Stimulated activated CD4-positive, alpha-beta T cell treated with anti-CD3 and anti-CD28 coated beads, Interleukin-2, amount 100 ng/mL, for 4 hours (primary cell): ENCODE measurements at regions not wholly inside any gene's neighbourhood (a gene's known extent, or its start where the extent isn't known, plus 50 kb on each side); places are given as distances from the start of the nearest gene placed in this dataset.
"Not testable (repeated sequence)": the region's sequence is repeated elsewhere in the genome, so short reads cannot be mapped to it uniquely, and the experiment has no call there.

ENCODE experiments used
- DNase-seq: peaks from one replicate; pipeline ENCODE4 v3.0.0-alpha.2; 2020; ENCODE audit warnings: low read depth

DNA sequence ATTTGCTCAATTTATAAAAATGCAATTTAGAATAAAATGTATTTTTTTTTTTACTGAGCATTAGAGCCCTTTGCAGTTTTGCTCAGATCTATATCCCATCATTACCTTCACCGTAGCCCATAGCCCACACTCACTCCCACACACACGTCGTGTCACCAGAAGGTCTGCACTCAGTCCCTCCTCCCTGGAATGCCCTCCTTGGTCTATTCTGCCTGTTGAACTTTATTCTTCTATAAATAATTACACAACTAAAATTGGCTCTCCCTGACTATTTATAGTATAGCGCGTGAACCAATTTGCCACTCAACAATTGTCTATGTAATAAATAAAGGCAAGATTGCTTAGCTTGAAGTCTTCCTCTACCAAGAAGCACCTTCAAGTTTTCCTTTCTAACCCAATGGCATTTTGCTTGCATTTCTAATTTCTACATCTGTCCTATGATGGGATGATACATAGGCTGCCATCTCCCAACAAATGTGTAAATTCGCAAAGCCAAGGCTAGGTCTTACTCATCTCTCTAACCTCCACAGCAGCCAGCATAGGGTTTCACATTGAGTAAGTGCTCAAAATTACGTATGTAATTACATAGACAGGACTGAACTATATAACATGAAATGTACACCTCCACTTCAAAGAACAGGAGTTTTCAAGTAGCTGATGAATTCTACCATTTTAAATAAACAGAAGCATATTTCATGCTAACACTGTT, 172.0 kb upstream of the HES1 start:
- no peak for DNase-seq

DNA sequence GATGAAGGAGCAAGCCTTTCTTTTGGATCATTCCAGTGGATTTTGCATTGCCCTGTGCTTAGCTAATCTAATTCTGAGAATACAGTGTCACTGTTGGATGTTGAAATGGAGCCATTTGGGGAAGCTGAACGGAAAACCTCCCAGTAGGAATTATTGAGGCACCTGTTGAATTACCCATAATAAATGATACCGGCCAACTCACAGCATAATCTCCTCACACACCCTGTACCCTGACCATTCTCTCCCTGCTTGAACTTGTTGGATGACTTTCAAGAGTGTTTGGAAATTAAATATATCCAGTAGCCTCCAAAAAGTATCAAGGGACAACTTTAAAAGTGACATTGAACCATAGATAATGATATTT, 171.4 kb upstream of the HES1 start:
- DNase-seq = no peak

DNA sequence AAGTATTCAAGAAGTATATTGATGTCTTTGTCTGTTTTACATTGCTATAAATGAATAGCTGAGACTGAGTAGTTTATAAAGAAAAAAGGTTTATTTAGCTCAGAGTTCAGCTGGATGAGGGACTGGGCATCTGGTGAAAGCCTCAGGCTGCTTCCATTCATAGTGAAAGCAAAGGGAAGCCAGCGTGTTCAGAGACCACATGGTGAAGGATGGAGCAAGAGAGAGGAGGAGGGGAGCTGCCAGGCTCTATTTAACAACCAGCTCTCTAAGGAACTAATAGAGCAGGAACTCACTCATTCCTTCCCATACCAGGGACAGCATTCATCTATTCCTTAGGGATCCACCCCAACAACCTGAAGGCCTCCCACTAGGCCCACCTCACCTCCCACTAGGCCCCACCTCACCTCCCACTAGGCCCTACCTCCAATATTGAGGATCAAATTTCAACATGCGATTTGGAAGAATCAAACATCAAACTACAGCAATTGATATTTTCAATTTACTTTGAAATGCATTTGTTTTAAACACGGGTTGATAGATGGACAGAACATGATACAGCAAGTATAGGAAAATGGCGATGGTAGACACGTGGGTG, 167.5 kb upstream of the HES1 start:
- DNase-seq = no peak

DNA sequence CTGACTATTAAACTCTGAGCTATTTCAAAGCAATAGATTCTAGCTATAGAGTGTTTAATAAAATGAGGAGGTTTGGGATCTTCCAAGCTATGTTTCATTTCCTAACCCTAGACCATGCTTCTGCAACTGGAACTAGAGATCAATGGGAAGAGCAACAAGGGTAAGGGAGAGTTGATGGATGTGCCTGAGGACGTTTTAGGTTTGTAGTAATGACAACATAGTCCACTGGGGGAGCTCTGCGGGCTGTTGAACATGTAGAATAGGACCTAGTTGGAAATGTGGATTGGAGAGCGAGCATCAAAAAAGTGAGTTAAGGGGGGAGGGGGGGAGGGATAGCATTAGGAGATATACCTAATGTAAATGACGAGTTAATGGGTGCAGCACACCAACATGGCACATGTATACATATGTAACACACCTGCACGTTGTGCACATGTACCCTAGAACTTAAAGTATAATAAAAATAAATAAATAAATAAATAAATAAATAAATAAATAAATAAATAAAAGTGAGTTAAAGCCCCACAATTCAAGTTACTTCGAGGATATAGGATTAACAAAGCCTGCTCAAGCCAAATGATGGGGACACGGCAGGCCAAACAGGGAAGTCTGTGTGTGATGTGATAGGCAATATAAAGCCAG, 165.7 kb upstream of the HES1 start:
- DNase-seq = not testable (repeated sequence)

DNA sequence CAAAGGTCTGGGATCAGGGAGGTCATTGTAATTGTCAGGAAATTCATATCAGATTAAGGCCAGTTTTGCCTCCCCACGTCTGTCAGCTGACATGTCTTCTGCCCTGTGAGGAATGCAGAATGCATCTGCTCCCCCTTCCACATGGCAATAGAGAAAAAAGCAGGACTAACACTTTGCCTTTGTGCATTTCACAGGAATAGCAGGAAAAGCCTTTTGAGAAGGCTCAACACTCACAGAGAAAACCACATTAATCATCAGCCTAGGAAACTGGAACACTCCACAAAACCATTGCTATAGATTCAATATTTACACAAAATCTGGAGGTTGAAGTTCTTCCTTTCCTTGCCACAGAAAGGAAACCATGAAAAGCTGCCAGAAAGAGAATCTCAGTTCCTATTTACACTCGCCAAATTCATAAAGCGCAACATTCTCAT, 165.2 kb upstream of the HES1 start:
- DNase-seq = no peak

DNA sequence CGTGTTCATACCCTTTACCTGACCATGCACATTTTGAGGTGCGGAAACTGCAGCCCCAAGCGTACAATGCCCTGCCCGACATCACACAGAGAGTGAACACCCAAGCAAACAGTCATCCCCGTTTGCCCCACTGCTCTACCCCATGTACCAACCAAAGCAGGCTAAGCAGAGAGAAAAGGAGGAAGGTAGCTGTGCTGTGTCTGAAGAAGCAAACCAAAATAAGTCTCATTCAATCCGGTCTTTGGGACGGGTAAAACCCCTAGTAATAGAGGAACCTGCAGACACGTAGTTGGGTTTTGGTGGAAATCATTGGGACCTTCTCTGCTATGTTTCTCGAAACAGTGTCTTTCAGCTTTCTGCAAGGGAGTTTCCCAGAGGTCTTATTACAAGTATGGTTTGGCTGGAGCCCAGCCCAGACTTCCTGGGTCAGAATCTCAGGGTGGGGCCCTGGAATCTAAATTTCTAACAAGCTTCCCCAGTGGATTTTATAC, 164.6 kb upstream of the HES1 start:
- DNase-seq = no peak

DNA sequence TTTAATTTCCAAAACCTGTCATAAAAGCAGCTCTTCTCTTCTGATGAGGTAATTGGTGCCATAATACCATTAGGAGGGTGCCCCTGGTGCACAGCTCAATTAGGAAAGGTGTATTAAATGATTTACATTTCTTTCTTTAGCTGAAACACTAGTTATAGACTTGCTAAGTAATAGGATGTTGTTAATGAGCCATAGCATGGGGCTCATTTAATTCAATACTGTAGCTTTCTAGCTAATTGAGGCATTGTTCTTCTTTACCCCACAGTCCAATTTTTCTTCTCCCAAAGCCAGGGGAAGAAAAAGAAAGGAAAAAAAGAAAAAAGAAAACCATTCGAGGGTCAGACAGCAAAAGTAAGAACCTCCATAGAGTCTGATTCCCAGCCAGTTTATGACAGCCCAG, 164.0 kb upstream of the HES1 start:
- no peak for DNase-seq

DNA sequence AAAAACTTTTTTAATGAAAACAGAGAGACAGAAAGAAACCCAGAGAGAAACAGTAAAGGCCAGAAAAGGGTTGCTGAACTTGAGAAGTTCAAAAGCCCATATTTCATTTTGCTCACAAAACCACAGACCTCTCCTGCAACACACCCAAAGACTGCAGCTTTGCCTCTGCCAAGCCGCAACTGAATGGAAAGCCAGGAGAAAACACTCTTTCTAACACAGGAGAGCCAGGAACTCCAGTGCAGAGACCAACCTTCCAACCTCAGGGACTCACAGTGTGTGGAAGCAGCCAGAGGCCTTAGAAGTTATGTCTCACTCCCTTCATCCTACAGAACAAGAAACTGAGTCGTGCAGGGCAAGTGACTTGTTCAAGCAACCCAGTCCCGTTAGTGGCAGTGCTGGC, 163.1 kb upstream of the HES1 start:
- no peak for DNase-seq

DNA sequence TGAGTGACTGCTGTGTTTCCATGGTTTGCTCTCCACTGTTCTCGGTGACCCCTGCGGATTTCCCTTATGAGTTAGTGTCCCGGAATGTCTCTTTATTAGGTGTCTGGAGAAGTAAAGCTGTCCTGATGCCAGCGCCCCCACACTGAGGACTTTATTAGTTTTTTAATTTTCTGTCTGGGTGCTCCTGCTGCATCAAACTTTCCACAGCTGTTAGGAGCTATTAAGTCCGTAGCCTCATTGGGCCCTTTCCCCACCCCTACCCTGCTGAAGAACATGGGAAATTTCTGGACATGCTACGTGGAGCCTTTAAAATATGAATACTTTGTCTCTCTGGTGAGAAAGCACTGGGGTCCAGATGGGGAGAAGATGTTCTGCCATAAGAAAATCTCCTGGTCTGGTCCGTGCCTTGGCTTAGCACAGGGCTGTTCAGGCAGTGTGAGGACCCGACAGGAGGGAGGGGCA, 161.7 kb upstream of the HES1 start:
- no peak for DNase-seq

DNA sequence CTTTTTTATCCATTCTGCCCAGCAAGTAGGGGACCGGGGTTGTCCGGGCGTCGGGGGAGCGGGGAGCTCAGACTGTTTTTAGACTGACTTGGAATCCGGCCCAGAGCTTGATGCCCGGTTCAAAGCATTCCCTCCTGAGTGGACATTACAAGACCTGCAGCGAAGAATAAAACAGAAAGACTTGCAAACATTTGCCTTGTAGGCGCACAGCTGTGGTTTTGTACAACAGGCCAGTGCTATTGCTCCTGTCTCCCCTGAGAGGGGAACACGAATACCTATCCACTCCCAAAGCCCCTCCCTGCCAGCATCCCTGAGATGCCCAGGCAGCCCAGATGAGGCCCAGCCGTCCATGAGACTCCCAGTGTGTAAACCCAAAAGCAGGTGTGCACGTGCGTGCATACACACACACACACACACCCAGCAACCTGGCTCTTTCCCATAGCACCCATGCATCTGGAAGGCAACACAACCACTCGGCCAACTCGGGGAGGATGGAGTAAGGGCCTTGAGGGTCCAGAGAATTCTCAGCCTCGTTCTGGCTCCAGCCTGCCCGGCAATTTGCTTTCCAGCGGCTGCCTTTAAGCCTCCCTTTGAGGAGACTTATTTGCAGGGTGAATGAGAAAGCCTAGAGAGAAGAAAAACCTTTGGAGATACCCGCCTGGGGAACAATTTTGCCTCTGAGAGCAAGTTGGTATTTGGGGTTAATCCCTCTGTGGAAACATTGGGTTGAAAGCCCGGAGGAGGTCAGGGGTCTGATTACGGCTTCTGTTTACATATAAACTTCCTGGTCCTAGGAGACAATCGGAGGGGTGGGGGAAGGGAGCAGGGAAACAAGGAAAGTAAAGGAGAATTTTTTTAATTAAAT, 161.0 kb upstream of the HES1 start:
- DNase-seq = no peak

DNA sequence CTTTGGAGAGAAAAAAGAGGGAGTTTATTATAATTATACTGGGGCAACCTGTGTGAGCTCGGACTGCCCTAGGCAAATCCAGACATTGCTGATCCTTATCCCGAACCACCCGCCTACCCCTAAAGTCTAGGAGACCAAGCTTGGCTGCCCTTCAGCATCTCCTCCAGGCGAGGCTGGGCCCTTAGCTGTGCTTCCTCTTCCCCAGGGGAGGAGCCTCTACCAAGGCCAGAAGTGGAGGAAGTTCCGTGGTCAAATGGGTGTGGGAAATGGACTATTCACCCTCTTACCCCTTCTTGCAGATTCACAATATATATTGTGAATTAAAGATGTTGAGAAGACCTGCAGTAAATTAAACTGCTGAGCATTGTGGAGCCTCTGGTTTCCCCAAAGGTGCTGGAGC, 158.3 kb upstream of the HES1 start:
- no peak for DNase-seq

DNA sequence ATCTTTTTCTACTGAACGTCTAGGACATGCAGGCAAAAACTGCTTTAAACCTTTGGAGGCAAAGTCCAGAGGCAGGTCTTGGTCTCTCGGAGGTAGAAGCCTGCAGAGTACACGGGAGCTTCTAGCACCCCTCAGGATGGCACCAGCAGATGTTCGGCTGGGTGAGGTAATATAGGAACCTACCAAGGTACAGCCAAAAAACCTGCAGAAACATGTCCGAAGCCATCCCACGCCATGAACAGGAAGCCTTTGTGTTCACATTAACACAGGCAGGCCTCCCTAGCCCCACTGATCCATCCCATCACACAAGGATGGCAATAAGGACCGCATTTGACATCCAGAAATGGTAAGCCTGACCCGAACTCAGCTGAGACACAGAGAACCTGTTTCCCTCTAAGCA, 157.9 kb upstream of the HES1 start:
- no peak for DNase-seq

DNA sequence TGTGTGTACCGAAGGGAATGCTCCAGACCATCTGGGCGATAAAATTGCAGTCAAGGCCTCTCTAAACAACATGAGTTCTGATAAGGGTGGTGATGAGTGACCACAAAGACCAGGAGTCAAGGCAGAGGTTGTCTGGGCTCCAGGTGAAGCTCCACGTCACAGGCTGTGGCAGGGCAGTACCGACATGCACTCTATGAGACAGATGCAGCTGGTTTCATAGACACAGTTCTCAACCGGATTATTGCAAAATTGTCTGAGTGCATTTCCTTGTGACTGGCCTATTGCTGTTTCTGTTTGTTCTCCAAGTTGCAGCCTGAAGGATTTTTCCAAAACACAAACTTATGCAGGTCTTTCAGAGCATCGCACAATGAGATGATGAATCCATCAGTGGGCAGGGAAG, 157.5 kb upstream of the HES1 start:
- DNase-seq = no peak

DNA sequence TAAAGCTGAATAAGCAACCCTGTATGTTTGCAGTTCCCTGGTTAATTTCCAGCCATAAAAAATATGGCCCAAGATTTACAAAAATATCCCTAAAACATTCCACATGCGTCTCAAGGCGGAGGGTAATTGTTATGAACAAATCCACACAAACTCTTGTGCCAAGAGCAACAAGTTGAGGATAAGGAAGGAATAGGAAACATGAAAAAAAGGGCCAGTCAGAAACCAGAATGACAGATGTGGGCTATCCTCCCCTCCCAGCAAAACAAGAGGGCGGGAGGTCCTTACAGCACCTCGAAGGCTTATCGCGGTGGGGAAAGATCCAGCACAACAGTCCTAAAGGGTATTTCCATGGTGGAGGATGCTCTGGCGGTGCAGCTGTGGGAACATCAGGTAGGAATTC, 155.6 kb upstream of the HES1 start:
- DNase-seq = no peak

DNA sequence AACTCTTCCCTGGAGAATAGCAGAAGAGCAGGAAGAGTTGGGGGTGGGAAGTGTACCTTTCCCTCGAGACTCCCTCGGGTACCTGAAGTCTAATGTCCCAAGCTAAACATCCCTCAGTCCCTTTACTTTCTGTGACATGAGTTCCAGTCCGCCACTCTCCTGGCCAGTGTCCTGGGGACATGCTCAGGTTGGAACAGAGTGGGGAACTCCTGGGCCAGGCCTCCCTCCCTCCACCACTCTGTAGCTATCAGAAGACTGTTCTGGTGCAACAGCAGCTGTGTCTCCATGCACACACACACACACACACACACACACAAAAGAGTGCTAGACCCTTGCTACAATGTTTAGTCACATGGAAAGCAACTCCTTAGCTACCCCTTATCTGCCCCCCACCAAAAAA, 155.0 kb upstream of the HES1 start:
- DNase-seq = no peak

DNA sequence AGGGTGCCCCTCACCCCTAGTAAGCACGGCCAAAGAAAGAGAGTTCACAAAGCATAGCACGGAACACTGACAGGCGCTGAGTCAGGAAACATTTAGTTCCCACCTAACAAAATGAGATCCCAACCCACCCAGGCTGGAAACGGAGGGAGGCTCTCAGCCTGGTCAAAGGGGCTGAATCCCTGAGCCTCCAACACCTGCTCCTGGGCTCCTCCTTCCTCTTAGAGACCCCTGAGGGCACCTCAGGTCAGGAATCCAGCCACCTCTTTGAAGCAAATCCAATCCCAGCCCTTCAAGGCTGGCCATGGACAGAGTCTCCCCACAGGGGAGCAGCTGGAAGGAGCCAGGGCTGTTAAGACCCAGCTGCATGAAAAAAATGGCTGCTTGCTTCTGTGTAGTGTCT, 154.4 kb upstream of the HES1 start:
- DNase-seq = no peak

DNA sequence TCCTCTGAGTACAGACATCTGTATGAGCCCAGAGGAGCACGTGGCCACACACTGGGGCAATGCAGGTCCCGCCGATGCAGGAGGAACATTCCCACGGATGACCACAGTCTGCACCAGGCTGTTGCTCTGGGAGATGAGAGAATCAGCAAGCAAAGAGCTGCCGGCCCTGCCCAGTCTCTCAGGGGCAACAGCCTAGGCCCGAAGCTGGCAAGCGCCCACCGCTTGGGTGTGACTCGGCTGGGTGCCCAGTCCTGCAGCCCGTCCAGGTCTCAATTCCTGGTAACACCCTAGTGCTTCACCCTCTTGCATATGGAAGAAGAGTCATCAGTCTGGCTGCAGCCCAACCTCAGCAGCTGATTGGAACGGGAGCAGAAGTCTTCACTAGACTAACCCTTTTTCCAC, 153.7 kb upstream of the HES1 start:
- no peak for DNase-seq

DNA sequence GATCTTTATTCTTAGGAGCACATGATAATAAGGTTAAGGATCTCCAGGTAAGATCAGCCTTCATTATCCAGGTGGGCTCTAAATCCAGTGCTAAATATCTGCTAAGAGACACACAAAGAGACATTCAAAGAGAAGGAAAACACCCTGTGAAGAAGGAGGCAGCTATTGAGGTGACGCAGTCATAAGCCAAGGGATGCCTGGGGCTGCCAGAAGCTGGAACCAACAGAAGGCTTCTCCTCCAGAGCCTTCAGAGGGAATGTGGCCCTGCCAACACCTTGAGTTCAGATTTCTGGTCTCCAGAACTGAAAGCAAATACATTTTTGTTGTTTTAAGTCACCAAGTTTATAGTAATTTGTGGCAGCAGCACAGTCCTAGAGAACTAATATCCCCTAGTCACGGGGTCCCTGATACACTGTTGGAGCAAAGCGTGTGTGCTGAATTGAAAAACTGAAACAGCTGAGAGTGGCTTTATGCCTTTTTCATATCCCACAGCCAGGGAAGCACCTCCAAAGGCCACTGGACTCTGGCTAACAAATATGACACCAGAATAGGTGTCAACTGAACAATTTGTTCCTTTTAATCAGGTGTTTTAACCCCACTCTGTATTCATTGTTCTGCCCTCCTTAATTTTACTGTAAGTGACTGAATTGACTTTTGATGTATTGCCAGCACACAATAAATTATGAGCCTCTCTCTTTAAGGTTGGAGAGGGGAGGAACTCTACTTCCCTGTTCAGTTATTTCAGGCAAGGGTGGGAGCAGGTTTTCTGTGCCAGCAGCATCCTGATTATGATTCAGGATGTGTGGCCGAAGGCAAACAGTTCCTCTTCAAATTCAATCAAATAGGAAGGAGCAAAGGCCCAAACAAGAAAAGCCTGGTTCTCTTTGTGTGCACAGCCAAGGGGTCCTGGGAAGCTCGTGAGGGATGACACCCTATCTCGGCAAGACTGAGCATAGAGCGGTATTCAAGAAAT, 151.8 kb upstream of the HES1 start:
- no peak for DNase-seq

DNA sequence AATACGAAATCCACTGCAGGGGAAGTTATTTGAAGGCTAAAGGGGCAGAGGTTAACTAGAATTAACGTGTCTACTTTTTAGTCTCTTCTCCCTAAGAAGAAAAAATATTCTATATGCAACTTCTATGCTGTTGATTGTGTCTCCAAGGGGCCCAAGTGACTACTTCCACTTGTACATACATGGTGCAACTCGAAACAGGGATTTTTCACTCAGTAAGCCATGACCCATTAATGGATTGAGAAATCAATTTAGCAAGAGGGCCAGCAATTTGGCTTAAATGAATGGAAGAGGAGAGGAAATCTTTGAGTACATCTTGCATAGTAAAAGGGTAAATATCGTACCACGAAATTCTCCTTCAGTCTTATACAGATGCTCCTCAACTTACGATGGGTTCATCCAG, 151.1 kb upstream of the HES1 start:
- no peak for DNase-seq

DNA sequence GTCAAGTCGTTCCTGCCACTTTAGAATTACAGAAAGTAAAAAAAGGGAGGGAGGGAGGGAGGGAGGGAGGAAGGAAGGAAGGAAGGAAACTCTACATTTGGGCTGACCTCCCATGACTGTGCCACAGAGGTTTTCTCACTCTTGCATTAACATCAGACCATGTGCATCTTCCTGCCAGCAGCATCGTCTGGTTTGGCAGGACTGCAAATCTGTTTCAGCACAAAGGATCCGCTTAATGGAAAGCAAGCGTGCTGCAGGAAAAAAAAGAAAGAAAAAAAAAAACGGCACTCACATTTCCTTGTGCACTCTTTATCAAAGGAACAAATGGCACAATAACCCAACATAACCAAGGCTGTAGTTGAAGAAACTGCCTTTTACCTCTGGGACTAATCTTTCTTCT, 148.8 kb upstream of the HES1 start:
- DNase-seq = no peak

DNA sequence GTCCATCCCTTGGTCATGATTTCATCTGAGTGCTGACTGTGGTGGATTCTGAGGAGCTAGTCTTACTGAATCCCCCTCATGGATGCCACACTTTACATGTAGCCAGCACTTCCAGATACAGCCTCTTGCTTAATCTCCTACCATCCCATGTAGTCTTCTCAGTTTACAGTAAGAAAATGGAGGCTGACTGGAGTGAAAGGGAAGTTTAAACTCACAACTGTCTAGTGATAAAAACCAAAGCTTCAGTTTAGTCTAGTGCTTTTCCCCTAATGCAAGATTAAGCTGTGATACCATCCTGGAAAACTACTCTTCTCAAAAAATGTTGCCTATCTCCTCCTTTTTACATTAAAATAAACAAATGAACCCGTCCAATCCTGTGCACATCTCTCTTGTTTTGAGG, 146.8 kb upstream of the HES1 start:
- no peak for DNase-seq
